D721Med (cell line): ENCODE measurements at regions not wholly inside any gene's neighbourhood (a gene's known extent, or its start where the extent isn't known, plus 50 kb on each side); places are given as distances from the start of the nearest gene placed in this dataset.

Source experiments
- DNase-seq: peaks from one replicate; pipeline ENCODE4 v3.0.0; 2011; ENCODE audit warnings: low spot score; ENCODE audit not compliant: insufficient read length
- FAIRE-seq: peaks from 2 replicates; lab custom pipeline; 2011; peaks lifted over from hg19 to GRCh38; lab: Jason Lieb, UNC
- CTCF ChIP-seq: IDR thresholded peaks from 2 replicates; pipeline ENCODE4 v1.5.1; 2012; ENCODE audit warnings: mild to moderate bottlenecking, control low read depth; ENCODE audit not compliant: insufficient read depth; ENCODE audit errors: missing control alignments

GRCh38 chr1:199641531-199641930 lies 386.0 kb upstream of the NR5A2 start:
- no peak for DNase-seq
- FAIRE-seq, result no peak
- no peak for TF ChIP-seq CTCF

GRCh38 chr1:199644912-199645311 lies 382.6 kb upstream of the NR5A2 start:
- FAIRE-seq, result no peak
- no peak for DNase-seq
- TF ChIP-seq CTCF, result no peak

GRCh38 chr1:199646761-199647160 lies 380.7 kb upstream of the NR5A2 start:
- DNase-seq (no peak), FAIRE-seq (no peak)
- no peak for TF ChIP-seq CTCF

- FAIRE-seq (no peak), DNase-seq (no peak)
- no peak for TF ChIP-seq CTCF
Observed at GRCh38 chr1:199657449-199657848, 370.1 kb upstream of the NR5A2 start.

- no peak for TF ChIP-seq CTCF
- FAIRE-seq, result no peak
- no peak for DNase-seq
Observed at GRCh38 chr1:199660071-199660470, 367.4 kb upstream of the NR5A2 start.

- TF ChIP-seq CTCF, result no peak
- FAIRE-seq, result no peak
- DNase-seq, result no peak
Observed at GRCh38 chr1:199665371-199665770, 362.1 kb upstream of the NR5A2 start.

GRCh38 chr1:199667089-199667488 lies 360.4 kb upstream of the NR5A2 start:
- DNase-seq (no peak), FAIRE-seq (no peak)
- TF ChIP-seq CTCF, result no peak
